Left renal cortex interstitium (tissue), 4 donors: ENCODE measurements at regions not wholly inside any gene's neighbourhood (a gene's known extent, or its start where the extent isn't known, plus 50 kb on each side); places are given as distances from the start of the nearest gene placed in this dataset.
"Not testable (repeated sequence)": the region's sequence is repeated elsewhere in the genome, so short reads cannot be mapped to it uniquely, and the experiment has no call there.

ENCODE experiments used
- DNase-seq, 4 donors: peaks; one replicate each; pipeline ENCODE4 v3.0.0-alpha.2; 2013; ENCODE audit warnings: low read depth in 4 of 4, low spot score in 2 of 4, missing footprints in 1 of 4

- DNase-seq, result no peak
Measured at GRCh38 chr13:40342461-40342860, 324.0 kb downstream of the FOXO1 start.

- DNase-seq, result no peak
Measured at GRCh38 chr13:40342901-40343300, 323.5 kb downstream of the FOXO1 start.

- no peak for DNase-seq
Measured at GRCh38 chr13:40343550-40344269, 322.7 kb downstream of the FOXO1 start.

GRCh38 chr13:40344270-40345148 lies 321.9 kb downstream of the FOXO1 start:
- DNase-seq, result no peak

- no peak for DNase-seq
Measured at GRCh38 chr13:40345149-40345514, 321.3 kb downstream of the FOXO1 start.

GRCh38 chr13:40345654-40346372 lies 320.6 kb downstream of the FOXO1 start:
- no peak for DNase-seq

GRCh38 chr13:40346592-40346991 lies 319.8 kb downstream of the FOXO1 start:
- DNase-seq, result no peak

- DNase-seq, result no peak
Measured at GRCh38 chr13:40348096-40348679, 318.3 kb downstream of the FOXO1 start.

- DNase-seq, result no peak
Measured at GRCh38 chr13:40350283-40350992, 316.0 kb downstream of the FOXO1 start.

- DNase-seq, result no peak
Measured at GRCh38 chr13:40351537-40352379, 314.7 kb downstream of the FOXO1 start.

GRCh38 chr13:40352380-40352778 lies 314.1 kb downstream of the FOXO1 start:
- DNase-seq, result no peak

- no peak for DNase-seq
Measured at GRCh38 chr13:40352802-40353562, 313.5 kb downstream of the FOXO1 start.

- DNase-seq, result no peak
Measured at GRCh38 chr13:40355126-40355724, 311.2 kb downstream of the FOXO1 start.

- no peak for DNase-seq
Measured at GRCh38 chr13:40356011-40356410, 310.4 kb downstream of the FOXO1 start.

- not testable (repeated sequence) for DNase-seq
Measured at GRCh38 chr13:40356458-40356857, 310.0 kb downstream of the FOXO1 start.

- DNase-seq, result no peak
Measured at GRCh38 chr13:40362502-40362901, 303.9 kb downstream of the FOXO1 start.

GRCh38 chr13:40363653-40364052 lies 302.8 kb downstream of the FOXO1 start:
- no peak for DNase-seq

GRCh38 chr13:40366119-40366518 lies 300.3 kb downstream of the FOXO1 start:
- DNase-seq, result no peak
